ENCODE measurements at regions not wholly inside any gene's neighbourhood (a gene's known extent, or its start where the extent isn't known, plus 50 kb on each side); places are given as distances from the start of the nearest gene placed in this dataset.
A peak's percentile ranks its signal among the peaks of the same experiment; 100 is the strongest.

GRCh38 chr7:18119985-18120384 lies 92.3 kb upstream of the PRPS1L1 start:
- in situ Hi-C loops (cut with HindIII; ENCODE audit: extremely low pct_ligation_motif_present, low pct_unique_long_range_greater_than_20kb) (no loop called here), intact Hi-C loops (cut with micrococcal nuclease; ENCODE audit: unreplicated experiment) (no loop called here)
- Histone ChIP-seq H3K9ac (ENCODE audit: insufficient read depth, low read depth, low read length) (no peak overlapping the region), H3K27ac (ENCODE audit: extremely low read length, insufficient read depth, low read length) (no peak overlapping the region), H3K9me3 (ENCODE audit: low read length) (no peaks in the 10 kb centered on the region), H3K27me3 (ENCODE audit: control insufficient read depth in 1 of 2, insufficient read depth in 2 of 2, low read length in 2 of 2) (no peaks in the 10 kb centered on the region; a peak in 1 of 5 replicates), H3K4me2 (ENCODE audit: low read depth, low read length) (no peak overlapping the region), H3K36me3 (replicated peaks in 1 of 2; ENCODE audit: control insufficient read depth in 1 of 2, insufficient read depth in 2 of 2, low read length in 2 of 2) (no peaks in the 10 kb centered on the region), H3K79me2 (ENCODE audit: insufficient read depth, low read length) (no peaks in the 10 kb centered on the region), H4K20me1 (ENCODE audit: insufficient read depth, low read length) (no peaks in the 10 kb centered on the region), H3K4me3 (replicated peaks in 1 of 3; ENCODE audit: insufficient read depth in 1 of 3, low read depth in 2 of 3, low read length in 3 of 3) (no peak overlapping the region), H2AFZ (ENCODE audit: low read length) (no peak overlapping the region), H3K4me1 (ENCODE audit: insufficient read depth, low read length) (no peaks in the 10 kb centered on the region)
- ChIA-PET POLR2A (no interaction called here), CTCF (ENCODE audit: low intra/inter-chr PET ratio, low total read pairs) (no interaction called here)
- TF ChIP-seq MTF1 (CRISPR knock-in tag; IDR thresholded peaks at IDR 0.05) (no peak), NFKB2 (CRISPR knock-in tag; IDR thresholded peaks at IDR 0.05; ENCODE audit: borderline replicate concordance) (no peak), SIN3A (IDR thresholded peaks at IDR 0.05; ENCODE audit: borderline replicate concordance, low read depth, low read length) (no peak), ZNF329 (CRISPR knock-in tag; IDR thresholded peaks at IDR 0.05; ENCODE audit: low read depth) (no peak), TBL1XR1 (IDR thresholded peaks at IDR 0.05; ENCODE audit: borderline replicate concordance, low read length, partially characterized antibody) (no peak), ELF4 (CRISPR knock-in tag; IDR thresholded peaks at IDR 0.05; ENCODE audit: borderline replicate concordance) (no peak), HOXA5 (CRISPR knock-in tag; IDR thresholded peaks at IDR 0.05) (no peak), STAG1 (CRISPR knock-in tag; IDR thresholded peaks at IDR 0.05) (peak; percentile 40), REXO4 (CRISPR knock-in tag; IDR thresholded peaks at IDR 0.05; ENCODE audit: borderline replicate concordance) (no peak), BCL6 (CRISPR knock-in tag; IDR thresholded peaks at IDR 0.05) (no peak), ZNF567 (CRISPR knock-in tag; IDR thresholded peaks at IDR 0.05; ENCODE audit: borderline replicate concordance) (no peak), FOSL1 (CRISPR knock-in tag; IDR thresholded peaks at IDR 0.05; ENCODE audit: borderline replicate concordance) (no peak), PHF5A (CRISPR knock-in tag; IDR thresholded peaks at IDR 0.05; ENCODE audit: low read depth, unreplicated experiment) (no peak), SCMH1 (CRISPR knock-in tag; IDR thresholded peaks at IDR 0.05; ENCODE audit: borderline replicate concordance) (no peak), CHD2 (IDR thresholded peaks at IDR 0.05; ENCODE audit: low read depth, low read length) (no peak), ZNF746 (CRISPR knock-in tag; IDR thresholded peaks at IDR 0.05) (no peak)
- TF ChIP-seq, protein P1, sequence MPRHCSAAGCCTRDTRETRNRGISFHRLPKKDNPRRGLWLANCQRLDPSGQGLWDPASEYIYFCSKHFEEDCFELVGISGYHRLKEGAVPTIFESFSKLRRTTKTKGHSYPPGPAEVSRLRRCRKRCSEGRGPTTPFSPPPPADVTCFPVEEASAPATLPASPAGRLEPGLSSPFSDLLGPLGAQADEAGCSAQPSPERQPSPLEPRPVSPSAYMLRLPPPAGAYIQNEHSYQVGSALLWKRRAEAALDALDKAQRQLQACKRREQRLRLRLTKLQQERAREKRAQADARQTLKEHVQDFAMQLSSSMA (CRISPR knock-in tag; IDR thresholded peaks at IDR 0.05) = no peak
- TF ChIP-seq, protein P2, sequence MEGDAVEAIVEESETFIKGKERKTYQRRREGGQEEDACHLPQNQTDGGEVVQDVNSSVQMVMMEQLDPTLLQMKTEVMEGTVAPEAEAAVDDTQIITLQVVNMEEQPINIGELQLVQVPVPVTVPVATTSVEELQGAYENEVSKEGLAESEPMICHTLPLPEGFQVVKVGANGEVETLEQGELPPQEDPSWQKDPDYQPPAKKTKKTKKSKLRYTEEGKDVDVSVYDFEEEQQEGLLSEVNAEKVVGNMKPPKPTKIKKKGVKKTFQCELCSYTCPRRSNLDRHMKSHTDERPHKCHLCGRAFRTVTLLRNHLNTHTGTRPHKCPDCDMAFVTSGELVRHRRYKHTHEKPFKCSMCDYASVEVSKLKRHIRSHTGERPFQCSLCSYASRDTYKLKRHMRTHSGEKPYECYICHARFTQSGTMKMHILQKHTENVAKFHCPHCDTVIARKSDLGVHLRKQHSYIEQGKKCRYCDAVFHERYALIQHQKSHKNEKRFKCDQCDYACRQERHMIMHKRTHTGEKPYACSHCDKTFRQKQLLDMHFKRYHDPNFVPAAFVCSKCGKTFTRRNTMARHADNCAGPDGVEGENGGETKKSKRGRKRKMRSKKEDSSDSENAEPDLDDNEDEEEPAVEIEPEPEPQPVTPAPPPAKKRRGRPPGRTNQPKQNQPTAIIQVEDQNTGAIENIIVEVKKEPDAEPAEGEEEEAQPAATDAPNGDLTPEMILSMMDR (CRISPR knock-in tag; IDR thresholded peaks at IDR 0.05) = peak; percentile 21; the same call in 1 of the 2 replicates
- FAIRE-seq (no peak), ATAC-seq (0 out of 3 replicates have a peak, but pooled peaks have one; percentile 27), DNase-seq (ENCODE audit: low spot score) (no peak)
- no TSS peak for BruUV-seq (replicated peaks)
